Naive thymus-derived CD4-positive, alpha-beta T cell (primary cell): ENCODE measurements at regions not wholly inside any gene's neighbourhood (a gene's known extent, or its start where the extent isn't known, plus 50 kb on each side); places are given as distances from the start of the nearest gene placed in this dataset.

Experiments used
- ATAC-seq: fragments of 150-1000 bp; cut with Tn5 transposase; 2 replicates; pipeline ENCODE4 v1.10.0; 2021; ENCODE audit warnings: mild to moderate bottlenecking, moderate library complexity
- CTCF ChIA-PET: fragments of 350-600 bp; sonication (Branson Sonifier 250); formaldehyde crosslinking; loops from one replicate; lab custom pipeline; 2021; ENCODE audit warnings: antibody characterized with exemption; lab: Charles Lee
- POLR2A ChIA-PET: fragments of 350-600 bp; sonication (Branson Sonifier 250); formaldehyde crosslinking; loops from one replicate; lab custom pipeline; 2021; ENCODE audit warnings: antibody characterized with exemption, inconsistent platforms; lab: Charles Lee
- DNase-seq, 9 donors: peaks; one replicate each; pipeline versions ENCODE4 v3.0.0 to v3.0.0-alpha.2; 2020 to 2022; ENCODE audit warnings: mixed read lengths in 1 of 9
- H3K27ac ChIP-seq: one replicate; pipeline ENCODE4 v1.7.0; 2013; ENCODE audit warnings: mild to moderate bottlenecking, low read depth, low read length, moderate library complexity
- H3K27me3 ChIP-seq, 2 donors: one replicate each; pipeline ENCODE4 v1.7.0; 2013; ENCODE audit warnings: low read length in 2 of 2, mild to moderate bottlenecking in 2 of 2, moderate library complexity in 2 of 2; ENCODE audit not compliant: control insufficient read depth in 2 of 2, insufficient read depth in 2 of 2
- H3K36me3 ChIP-seq, 3 experiments: 1 replicate in 2 of 3; 2 replicates in 1 of 3; pipeline ENCODE4 v1.7.0; 2013; ENCODE audit warnings: low read length in 3 of 3, mild to moderate bottlenecking in 3 of 3, moderate library complexity in 1 of 3; ENCODE audit not compliant: insufficient read depth in 3 of 3, control insufficient read depth in 2 of 3
- H3K4me1 ChIP-seq, 2 donors: one replicate each; pipeline ENCODE4 v1.7.0; 2013; ENCODE audit warnings: low read length in 2 of 2, mild to moderate bottlenecking in 2 of 2, moderate library complexity in 1 of 2; ENCODE audit not compliant: control insufficient read depth in 2 of 2, insufficient read depth in 2 of 2
- H3K4me3 ChIP-seq: 2 replicates; pipeline ENCODE4 v1.7.0; 2013; ENCODE audit warnings: mild to moderate bottlenecking, low read length
- H3K9me3 ChIP-seq, 3 experiments: 1 replicate in 2 of 3; 2 replicates in 1 of 3; pipeline ENCODE4 v1.7.0; 2013; ENCODE audit warnings: low read length in 3 of 3; ENCODE audit not compliant: control insufficient read depth in 2 of 3
- H3K27ac Mint-ChIP-seq, 9 donors: one replicate each; pipeline ENCODE4 v1.8.0; 2020 to 2022; ENCODE audit warnings: mixed read lengths in 9 of 9, mild to moderate bottlenecking in 8 of 9, moderate library complexity in 5 of 9, inconsistent platforms in 2 of 9
- H3K27me3 Mint-ChIP-seq, 5 donors: one replicate each; pipeline ENCODE4 v1.8.0; 2021 to 2022; ENCODE audit warnings: mixed read lengths in 5 of 5, mild to moderate bottlenecking in 1 of 5
- H3K36me3 Mint-ChIP-seq, 5 donors: one replicate each; pipeline ENCODE4 v1.8.0; 2020 to 2022; ENCODE audit warnings: mixed read lengths in 5 of 5, mild to moderate bottlenecking in 3 of 5, inconsistent platforms in 1 of 5
- H3K4me1 Mint-ChIP-seq, 7 donors: one replicate each; pipeline ENCODE4 v1.8.0; 2020 to 2022; ENCODE audit warnings: mixed read lengths in 7 of 7, mild to moderate bottlenecking in 3 of 7, inconsistent platforms in 1 of 7
- H3K4me3 Mint-ChIP-seq, 10 donors: one replicate each; pipeline ENCODE4 v1.8.0; 2020 to 2022; ENCODE audit warnings: mild to moderate bottlenecking in 10 of 10, mixed read lengths in 10 of 10, moderate library complexity in 6 of 10, inconsistent platforms in 2 of 10
- H3K9me3 Mint-ChIP-seq, 11 donors: one replicate each; pipeline ENCODE4 v1.8.0; 2020 to 2022; ENCODE audit warnings: mixed read lengths in 11 of 11, mild to moderate bottlenecking in 4 of 11, inconsistent platforms in 1 of 11, moderate library complexity in 1 of 11
- intact Hi-C, 2 donors: fragments of 100-400 bp; cut with micrococcal nuclease; formaldehyde crosslinking; loops; one replicate each; pipeline ENCODE4 v1.15.1; 2023

DNA sequence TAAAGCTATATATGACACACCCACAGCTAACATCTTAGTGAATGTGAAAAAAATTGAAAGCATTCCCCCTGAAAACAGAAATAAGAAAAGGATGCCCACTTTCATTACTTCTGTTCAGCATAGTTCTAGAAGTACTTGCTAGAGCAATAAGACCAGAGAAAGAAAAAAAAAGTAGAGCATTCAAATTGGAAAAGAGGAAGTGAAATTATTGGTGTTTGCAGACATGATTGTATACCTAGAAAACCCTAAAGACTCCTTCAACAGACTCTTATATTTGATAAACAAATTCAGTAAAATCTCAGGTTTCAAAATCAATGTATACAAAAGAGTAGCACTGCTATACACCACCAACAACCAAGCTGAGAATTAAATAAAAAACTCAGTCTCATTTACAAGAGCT lies 1461.0 kb downstream of the AMY1C start:
- no peak overlapping the region for H3K27ac Mint-ChIP-seq
- Histone ChIP-seq H3K4me3 (no peak overlapping the region), H3K9me3 (no peaks in the 10 kb centered on the region), H3K27ac (no peak overlapping the region), H3K4me1 (no peaks in the 10 kb centered on the region), H3K36me3 (no peaks in the 10 kb centered on the region), H3K27me3 (no peaks in the 10 kb centered on the region)
- H3K36me3 Mint-ChIP-seq = peaks cover 0 to 4% (median 0%) of the 10 kb centered on the region in 5 donors
- DNase-seq (no peak), ATAC-seq (no peak)
- no peak overlapping the region for H3K4me3 Mint-ChIP-seq
- CTCF ChIA-PET = no interaction called here
- intact Hi-C loops = no loop called here
- H3K9me3 Mint-ChIP-seq = peaks cover 0 to 52% (median 9%) of the 10 kb centered on the region in 11 donors
- H3K4me1 Mint-ChIP-seq = no peaks in the 10 kb centered on the region
- POLR2A ChIA-PET = no interaction called here
- H3K27me3 Mint-ChIP-seq = no peaks in the 10 kb centered on the region

DNA sequence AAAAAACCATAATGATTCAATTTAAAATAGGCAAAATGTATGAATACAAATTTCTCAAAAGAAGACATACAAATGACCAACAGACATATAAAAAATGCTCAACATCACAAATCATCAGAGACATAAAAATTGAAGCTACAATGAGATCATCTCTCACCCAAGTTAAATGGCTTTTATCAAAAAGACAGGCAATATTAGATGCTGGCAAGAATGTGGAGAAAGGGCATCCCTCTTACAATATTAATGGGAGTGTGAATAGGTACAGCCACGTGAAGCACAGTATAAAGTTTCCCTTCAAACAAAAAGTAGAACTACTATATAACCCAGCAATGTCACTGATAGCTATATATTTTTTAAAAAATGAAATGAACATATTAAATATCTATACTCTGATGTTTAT lies 1481.7 kb downstream of the AMY1C start:
- ChIA-PET POLR2A (no interaction called here), CTCF (interaction anchor here (0.7 kb wide), 1 partner anchor 36 kb away, joined by 5 read pairs; no protein-coding TSS in a partner anchor)
- no peak overlapping the region for H3K27ac Mint-ChIP-seq
- Histone ChIP-seq H3K4me3 (no peak overlapping the region), H3K27me3 (no peaks in the 10 kb centered on the region), H3K9me3 (no peaks in the 10 kb centered on the region), H3K27ac (no peak overlapping the region), H3K36me3 (no peaks in the 10 kb centered on the region), H3K4me1 (no peaks in the 10 kb centered on the region)
- H3K4me3 Mint-ChIP-seq = no peak overlapping the region
- intact Hi-C loops = no loop called here
- ATAC-seq = no peak
- no peaks in the 10 kb centered on the region for H3K4me1 Mint-ChIP-seq
- no peak for DNase-seq
- no peaks in the 10 kb centered on the region for H3K27me3 Mint-ChIP-seq
- peaks cover under 1 to 24% (median 9%) of the 10 kb centered on the region in 11 donors for H3K9me3 Mint-ChIP-seq
- peaks cover 0 to 6% (median 0%) of the 10 kb centered on the region in 5 donors for H3K36me3 Mint-ChIP-seq

DNA sequence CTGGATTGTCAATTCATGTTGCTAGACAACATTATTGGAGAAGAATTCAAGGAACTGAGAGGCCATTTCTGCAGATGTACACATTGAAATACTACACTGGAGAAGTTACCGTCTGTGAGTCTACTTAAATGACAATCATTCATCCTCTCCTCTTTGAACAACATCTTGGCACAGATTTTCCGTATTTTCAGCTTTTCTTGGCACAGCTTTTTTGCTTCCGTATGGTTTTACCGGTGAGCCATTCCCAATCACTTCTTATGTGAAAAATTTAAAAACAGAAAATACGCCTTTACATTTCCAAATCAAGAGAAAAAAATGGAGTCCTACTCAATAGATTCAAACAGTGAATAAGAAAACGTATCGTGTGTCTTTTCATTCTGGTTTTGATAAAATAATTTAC lies 1493.7 kb downstream of the AMY1C start:
- no peak for ATAC-seq
- H3K27ac Mint-ChIP-seq = no peak overlapping the region
- ChIA-PET CTCF (no interaction called here), POLR2A (no interaction called here)
- H3K4me3 ChIP-seq = no peak overlapping the region
- no peaks in the 10 kb centered on the region for H3K27me3 Mint-ChIP-seq
- H3K4me1 ChIP-seq = no peaks in the 10 kb centered on the region
- no peak for DNase-seq
- H3K9me3 Mint-ChIP-seq = peaks cover 2 to 35% (median 14%) of the 10 kb centered on the region in 11 donors
- H3K36me3 Mint-ChIP-seq = no peaks in the 10 kb centered on the region
- no peaks in the 10 kb centered on the region for H3K36me3 ChIP-seq
- intact Hi-C loops = no loop called here
- no peak overlapping the region for H3K4me3 Mint-ChIP-seq
- H3K27ac ChIP-seq = no peak overlapping the region
- H3K9me3 ChIP-seq = peaks cover 0 to 3% (median 3%) of the 10 kb centered on the region in 3 experiments
- H3K27me3 ChIP-seq = no peaks in the 10 kb centered on the region
- H3K4me1 Mint-ChIP-seq = no peaks in the 10 kb centered on the region

DNA sequence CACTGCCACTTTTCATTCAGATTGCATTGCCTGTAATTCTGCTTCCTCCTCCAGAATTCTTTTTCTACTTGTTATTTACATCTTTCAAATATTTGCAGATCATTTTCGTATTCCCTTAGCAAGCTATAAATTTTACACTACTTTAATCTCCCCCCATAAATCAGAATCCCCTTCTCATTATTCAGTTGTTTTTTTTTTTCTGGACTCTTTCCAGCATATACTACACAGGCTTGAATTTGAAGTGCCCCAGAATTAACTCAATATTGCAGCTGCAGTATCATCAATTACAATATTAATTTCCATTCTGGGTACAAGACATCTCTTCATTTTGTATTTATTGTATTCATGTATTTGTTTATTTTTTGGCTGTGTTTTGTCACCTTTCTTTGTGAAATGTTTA lies 1494.3 kb downstream of the AMY1C start:
- POLR2A ChIA-PET = no interaction called here
- no peak for DNase-seq
- Mint-ChIP-seq H3K27me3 (no peaks in the 10 kb centered on the region), H3K4me3 (no peak overlapping the region), H3K4me1 (no peaks in the 10 kb centered on the region), H3K9me3 (peaks cover 3 to 39% (median 17%) of the 10 kb centered on the region in 11 donors), H3K36me3 (no peaks in the 10 kb centered on the region), H3K27ac (no peak overlapping the region)
- H3K9me3 ChIP-seq = peaks cover 0 to under 1% (median under 1%) of the 10 kb centered on the region in 3 experiments
- no peak overlapping the region for H3K4me3 ChIP-seq
- no peaks in the 10 kb centered on the region for H3K36me3 ChIP-seq
- intact Hi-C loops = no loop called here
- no peak overlapping the region for H3K27ac ChIP-seq
- CTCF ChIA-PET = no interaction called here
- no peaks in the 10 kb centered on the region for H3K4me1 ChIP-seq
- no peak for ATAC-seq
- H3K27me3 ChIP-seq = no peaks in the 10 kb centered on the region

DNA sequence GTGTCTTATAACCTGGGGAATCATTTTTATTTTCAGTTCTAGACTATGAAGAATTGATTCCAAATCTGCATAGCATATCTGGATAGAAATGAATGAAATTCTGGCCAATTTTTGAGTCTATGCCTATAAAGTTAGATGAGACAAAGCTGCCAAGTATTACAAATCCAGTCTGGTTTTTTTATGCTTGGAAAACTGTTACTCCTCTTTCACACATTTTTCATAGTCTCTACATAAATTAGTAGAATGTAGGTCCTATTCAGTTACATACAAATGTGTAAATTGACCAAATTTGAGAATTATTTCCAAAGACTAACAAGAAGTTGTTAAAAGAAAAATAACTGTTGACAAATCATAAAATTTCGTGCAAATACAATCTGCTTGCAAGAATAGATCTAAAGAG lies 1505.2 kb downstream of the AMY1C start:
- H3K9me3 Mint-ChIP-seq = peaks cover 0 to 44% (median 15%) of the 10 kb centered on the region in 11 donors

DNA sequence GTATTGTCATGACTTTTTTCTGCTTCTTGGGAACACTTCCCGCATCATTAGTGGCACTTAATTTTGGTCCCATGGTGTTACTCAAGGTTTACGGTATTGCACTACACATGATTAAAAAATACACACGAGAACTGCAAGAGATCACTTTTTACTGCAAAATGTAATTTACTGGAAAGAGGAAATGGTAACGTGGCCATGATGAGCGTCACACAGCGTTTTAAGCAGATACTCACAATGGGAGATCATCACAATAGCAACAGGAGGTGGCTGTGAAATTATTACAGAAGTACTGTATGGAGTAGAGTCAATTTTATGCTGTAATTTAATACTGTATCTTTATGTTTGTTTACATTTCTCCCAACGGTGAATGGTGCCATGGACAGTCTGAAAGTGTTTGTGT lies 1510.3 kb downstream of the AMY1C start:
- no peaks in the 10 kb centered on the region for H3K4me1 ChIP-seq
- Mint-ChIP-seq H3K27me3 (no peaks in the 10 kb centered on the region), H3K9me3 (peaks cover 1 to 30% (median 16%) of the 10 kb centered on the region in 11 donors), H3K36me3 (no peaks in the 10 kb centered on the region), H3K27ac (no peak overlapping the region), H3K4me1 (no peaks in the 10 kb centered on the region), H3K4me3 (no peak overlapping the region)
- intact Hi-C loops = no loop called here
- ChIA-PET POLR2A (no interaction called here), CTCF (no interaction called here)
- H3K27ac ChIP-seq = no peak overlapping the region
- DNase-seq = no peak
- H3K36me3 ChIP-seq = no peaks in the 10 kb centered on the region
- H3K4me3 ChIP-seq = no peak overlapping the region
- ATAC-seq = no peak
- H3K9me3 ChIP-seq = no peaks in the 10 kb centered on the region
- H3K27me3 ChIP-seq = no peaks in the 10 kb centered on the region

More for the DNA sequence above, 1505.2 kb downstream of the AMY1C start:
- no peak overlapping the region for H3K27ac ChIP-seq
- H3K4me1 Mint-ChIP-seq = no peaks in the 10 kb centered on the region
- intact Hi-C loops = no loop called here
- no peaks in the 10 kb centered on the region for H3K27me3 ChIP-seq
- H3K4me3 ChIP-seq = no peak overlapping the region
- H3K27ac Mint-ChIP-seq = no peak overlapping the region
- no peaks in the 10 kb centered on the region for H3K9me3 ChIP-seq
- ChIA-PET POLR2A (no interaction called here), CTCF (no interaction called here)
- ATAC-seq (no peak), DNase-seq (no peak)
- H3K4me1 ChIP-seq = no peaks in the 10 kb centered on the region
- no peaks in the 10 kb centered on the region for H3K27me3 Mint-ChIP-seq
- no peaks in the 10 kb centered on the region for H3K36me3 ChIP-seq
- no peak overlapping the region for H3K4me3 Mint-ChIP-seq
- no peaks in the 10 kb centered on the region for H3K36me3 Mint-ChIP-seq

DNA sequence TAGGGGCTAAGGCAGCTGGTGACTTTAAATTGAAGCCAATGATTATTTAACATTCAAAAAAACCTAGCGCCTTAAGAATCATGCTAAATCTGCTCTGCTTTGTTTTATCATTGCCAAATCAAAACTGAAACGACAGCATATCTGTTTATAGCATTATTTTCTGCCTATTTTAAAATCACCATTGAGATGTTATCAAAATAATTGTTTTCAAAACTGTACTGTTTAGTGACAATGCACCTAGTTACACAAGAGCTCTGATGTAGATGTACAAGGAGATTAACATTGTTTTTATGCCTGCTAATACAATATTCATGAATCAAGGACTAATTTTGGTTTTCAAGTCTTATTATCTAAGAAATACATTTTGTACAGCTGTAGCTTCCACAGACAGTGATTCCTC lies 1521.3 kb downstream of the AMY1C start:
- Mint-ChIP-seq H3K27me3 (no peaks in the 10 kb centered on the region), H3K9me3 (peaks cover 0 to 27% (median 20%) of the 10 kb centered on the region in 11 donors), H3K27ac (no peak overlapping the region), H3K4me1 (no peaks in the 10 kb centered on the region), H3K4me3 (no peak overlapping the region), H3K36me3 (no peaks in the 10 kb centered on the region)
- Histone ChIP-seq H3K36me3 (no peaks in the 10 kb centered on the region), H3K4me3 (no peak overlapping the region), H3K27me3 (no peaks in the 10 kb centered on the region), H3K27ac (no peak overlapping the region), H3K4me1 (no peaks in the 10 kb centered on the region), H3K9me3 (peaks cover 0 to 6% (median 0%) of the 10 kb centered on the region in 3 experiments)
- intact Hi-C loops = no loop called here
- DNase-seq (no peak), ATAC-seq (no peak)
- POLR2A ChIA-PET = no interaction called here
- CTCF ChIA-PET = no interaction called here
